EL (cell line): ENCODE measurements at regions not wholly inside any gene's neighbourhood (a gene's known extent, or its start where the extent isn't known, plus 50 kb on each side); places are given as distances from the start of the nearest gene placed in this dataset.

Source experiments
- DNase-seq: peaks from one replicate; pipeline ENCODE4 v3.0.0-alpha.2; 2016

- peak; percentile 25 for DNase-seq
Observed at GRCh38 chr2:42928692-42929545, 136.5 kb upstream of the HAAO start.

GRCh38 chr2:42928161-42928691, 135.8 kb upstream of the HAAO start:
- no peak for DNase-seq

DNA sequence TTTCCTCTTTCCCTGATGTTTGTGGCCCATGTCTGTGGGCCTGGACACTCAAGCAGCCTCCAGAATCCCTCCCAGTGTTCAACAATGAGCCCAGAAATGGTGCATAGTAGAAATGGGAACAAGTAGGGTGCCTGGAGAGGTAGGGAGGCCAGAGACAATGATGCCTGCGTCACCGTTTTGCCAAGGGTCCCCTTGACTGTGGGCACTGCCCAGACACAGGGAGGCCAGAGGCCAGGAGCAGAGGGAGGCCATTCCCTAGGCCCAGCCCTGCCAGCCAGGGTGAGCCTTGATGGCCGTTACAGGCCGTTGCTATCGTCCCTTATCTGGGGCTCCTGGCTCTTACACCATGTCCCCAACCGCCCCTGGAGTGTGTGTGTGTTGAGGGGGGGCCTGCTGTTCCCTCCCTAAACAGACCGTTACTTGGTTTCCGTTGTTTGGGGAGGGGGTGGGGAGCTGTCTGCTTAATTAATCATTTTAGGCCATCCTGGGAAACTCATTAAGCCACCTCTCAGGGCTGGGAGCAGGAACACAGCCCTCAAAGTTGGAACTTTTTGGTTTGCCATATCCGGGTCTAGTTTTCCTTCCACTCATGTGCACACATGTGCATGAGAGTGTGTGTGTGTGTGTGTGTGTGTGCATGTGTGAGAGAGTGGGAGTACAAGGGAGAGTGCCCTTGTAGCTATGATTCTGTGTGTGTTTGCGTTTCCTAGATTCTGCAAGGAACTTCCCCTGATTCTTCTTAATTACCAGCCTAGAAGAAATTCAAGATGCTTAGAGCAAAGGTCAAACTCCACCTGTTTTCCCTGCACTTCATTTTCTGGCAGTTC, 135.2 kb upstream of the HAAO start:
- DNase-seq = no peak

GRCh38 chr2:42926434-42927333, 134.3 kb upstream of the HAAO start:
- DNase-seq = no peak

DNA sequence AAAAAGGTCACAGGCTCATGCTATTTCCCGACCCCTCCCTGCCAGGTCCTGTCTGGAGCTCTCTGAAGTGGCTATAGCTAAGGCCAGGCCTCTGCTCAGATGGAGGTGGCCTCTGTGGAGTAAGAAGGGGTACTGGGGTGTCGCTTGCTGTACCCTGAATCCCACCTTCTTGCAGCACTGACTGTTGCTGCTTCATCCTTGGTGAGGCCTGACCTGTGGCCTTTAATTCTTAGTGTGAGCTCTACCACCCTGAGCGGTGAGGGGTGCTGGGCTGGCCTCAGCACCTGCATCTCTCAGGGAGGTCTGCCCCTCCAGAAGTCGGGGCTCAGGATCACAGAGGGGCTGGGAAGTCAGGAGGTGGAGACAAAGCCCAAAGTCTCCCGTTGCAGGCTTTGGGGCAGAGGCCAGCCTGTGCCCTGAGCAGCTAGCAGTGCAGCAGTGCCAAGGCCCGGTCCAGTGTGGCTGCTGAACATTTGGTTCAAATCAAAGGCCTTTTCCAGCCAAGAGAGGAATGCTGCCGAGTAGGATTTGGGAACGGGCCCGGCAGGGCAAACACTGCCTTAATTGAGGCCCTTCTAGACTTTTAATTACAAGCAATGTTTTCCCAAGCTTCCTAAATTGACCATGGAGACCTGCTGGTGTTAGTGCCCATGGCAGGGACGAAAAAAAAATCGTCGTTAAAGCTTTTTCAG, 133.5 kb upstream of the HAAO start:
- no peak for DNase-seq

- DNase-seq = no peak
Observed at GRCh38 chr2:42924418-42924886, 132.1 kb upstream of the HAAO start.

DNA sequence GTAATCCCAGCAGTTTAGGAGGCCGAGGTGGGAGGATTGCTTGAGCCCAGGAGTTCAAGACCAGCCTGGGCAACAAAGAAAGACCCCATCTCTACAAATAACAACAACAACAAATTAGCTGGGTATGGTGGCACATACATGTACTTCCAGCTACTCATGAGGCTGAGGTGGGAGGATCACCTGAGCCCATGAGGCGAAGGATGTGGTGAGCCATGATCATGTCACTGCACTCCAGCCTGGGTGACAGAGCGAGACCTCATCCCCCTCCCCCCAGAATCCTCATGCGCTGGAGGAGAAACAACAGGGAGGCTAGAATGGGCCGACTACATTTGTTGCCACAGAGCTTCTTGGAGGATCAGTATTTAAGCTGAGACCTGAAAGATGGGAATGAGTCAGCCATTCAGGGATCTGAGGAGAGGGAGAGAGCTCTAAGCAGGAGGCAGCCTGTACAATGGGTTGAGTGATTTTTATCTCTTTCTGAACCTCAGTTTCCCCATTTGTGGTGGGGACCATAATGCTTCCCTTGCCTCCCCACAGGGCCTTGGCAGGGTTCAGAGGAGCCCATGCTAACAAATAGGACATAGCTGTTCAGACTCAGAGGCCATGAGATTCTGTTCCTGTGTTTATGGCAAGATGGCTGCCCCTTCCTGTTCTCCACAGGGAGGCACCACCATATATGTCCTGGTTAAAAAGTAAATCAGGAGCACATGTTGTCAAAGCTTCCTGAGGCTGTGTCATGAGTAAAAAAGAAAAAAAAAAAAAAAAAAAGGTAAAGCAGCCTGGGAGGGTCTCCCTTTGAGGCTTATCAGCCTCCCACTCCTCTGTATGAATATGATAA, 131.4 kb upstream of the HAAO start:
- peak; percentile 34 for DNase-seq

- peak; percentile 79 for DNase-seq
Observed at GRCh38 chr2:42922790-42923579, 130.6 kb upstream of the HAAO start.

GRCh38 chr2:42922293-42922692, 129.9 kb upstream of the HAAO start:
- no peak for DNase-seq

- no peak for DNase-seq
Observed at GRCh38 chr2:42921721-42922120, 129.3 kb upstream of the HAAO start.

GRCh38 chr2:42921147-42921520, 128.8 kb upstream of the HAAO start:
- no peak for DNase-seq

DNA sequence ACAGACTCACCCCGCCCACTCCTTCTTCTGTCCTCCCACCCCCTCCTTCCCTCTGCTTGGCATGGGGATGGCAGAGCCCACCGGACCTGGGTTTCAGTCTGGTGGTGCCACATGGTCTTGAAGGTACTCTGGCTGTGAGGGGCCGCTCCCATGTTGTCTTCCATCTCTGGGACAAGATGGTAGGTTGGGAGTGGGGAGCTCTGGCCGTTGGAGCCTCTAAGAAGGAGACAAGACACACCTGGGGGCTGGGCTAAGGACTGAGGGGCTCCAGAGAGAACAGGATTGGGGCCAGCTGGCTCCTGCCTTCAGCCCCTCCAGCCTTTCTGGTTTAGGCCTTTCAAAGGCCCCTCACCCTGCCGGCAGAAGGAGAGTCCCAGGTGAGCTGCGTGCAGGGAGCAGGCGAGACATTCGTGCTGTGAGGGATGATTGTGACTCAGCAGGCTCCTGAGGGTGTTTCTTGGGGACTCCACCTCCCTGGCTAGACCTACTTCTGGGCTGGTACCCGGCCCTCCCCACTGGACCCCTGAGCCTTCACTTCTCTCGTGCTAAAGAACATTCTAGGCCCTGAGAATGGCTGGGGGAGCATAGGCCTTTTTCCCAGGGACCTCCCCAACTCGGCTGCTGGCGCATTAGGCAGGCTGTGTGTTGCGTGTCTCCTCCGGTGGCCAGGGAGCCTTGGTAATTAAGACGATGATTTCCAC, 128.2 kb upstream of the HAAO start:
- DNase-seq = no peak

DNA sequence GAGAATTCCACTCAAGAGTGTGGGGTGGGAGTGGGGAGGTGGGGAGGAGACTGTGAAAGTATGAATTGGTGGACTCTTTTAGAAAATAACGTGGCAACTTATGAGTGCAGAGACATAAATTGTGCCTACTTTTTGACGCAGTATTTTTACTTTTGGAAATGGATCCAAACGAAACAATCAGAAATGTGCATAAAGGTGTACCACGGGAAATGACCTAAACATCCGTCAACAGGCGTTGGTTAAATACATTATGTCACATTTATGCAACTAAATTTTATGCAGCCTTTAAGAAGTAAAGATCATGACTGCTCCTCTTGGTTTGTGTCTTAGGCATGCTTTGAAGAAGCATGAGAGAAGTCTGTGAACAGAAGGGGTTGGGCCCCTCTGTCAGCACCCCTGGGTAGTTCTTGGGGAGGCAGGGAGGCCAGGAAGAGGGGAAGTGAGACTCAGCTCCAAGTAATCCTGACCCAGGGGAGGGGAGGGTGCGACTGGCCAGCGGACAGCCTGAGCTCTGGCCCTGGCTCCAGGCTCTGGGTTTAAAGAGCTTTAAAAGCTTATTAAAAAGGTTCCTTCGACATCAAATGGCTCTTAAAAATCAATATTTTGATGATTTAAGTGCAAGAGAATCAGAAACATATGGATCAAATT, 126.4 kb upstream of the HAAO start:
- DNase-seq = no peak

- no peak for DNase-seq
Observed at GRCh38 chr2:42918041-42918440, 125.7 kb upstream of the HAAO start.

- DNase-seq = peak; percentile 94
Observed at GRCh38 chr2:42917425-42917927, 125.1 kb upstream of the HAAO start.

DNA sequence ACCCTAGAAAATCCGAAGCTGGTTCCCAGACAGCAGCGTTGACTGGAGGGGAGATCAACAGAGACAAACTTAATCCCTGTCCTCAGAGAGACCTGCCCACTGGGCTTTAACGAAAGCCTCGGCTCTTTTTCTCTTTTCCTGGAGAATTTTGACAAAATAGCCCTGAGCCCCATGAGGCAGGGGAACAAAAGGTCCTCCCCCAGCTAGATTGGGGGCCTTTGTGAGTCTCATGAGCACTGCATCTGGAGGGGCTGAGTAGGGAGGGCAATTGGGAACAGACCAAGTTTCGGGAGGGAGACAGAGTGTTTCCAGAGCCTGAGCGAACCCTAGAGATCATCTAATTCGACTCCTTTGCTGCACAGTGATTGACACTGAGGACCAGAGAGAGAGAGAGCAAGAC, 123.9 kb upstream of the HAAO start:
- DNase-seq = no peak

GRCh38 chr2:42914860-42915259, 122.5 kb upstream of the HAAO start:
- no peak for DNase-seq

- DNase-seq = no peak
Observed at GRCh38 chr2:42914314-42914713, 121.9 kb upstream of the HAAO start.
